GM18907 (cell line): ENCODE measurements at regions not wholly inside any gene's neighbourhood (a gene's known extent, or its start where the extent isn't known, plus 50 kb on each side); places are given as distances from the start of the nearest gene placed in this dataset.
"Not testable (repeated sequence)": the region's sequence is repeated elsewhere in the genome, so short reads cannot be mapped to it uniquely, and the experiment has no call there.

Experiments
- ATAC-seq: cut with Tn5 transposase; IDR thresholded peaks from one replicate; pipeline ENCODE4 v1.9.1; 2021; ENCODE audit warnings: mild to moderate bottlenecking, moderate library complexity; ENCODE audit not compliant: unreplicated experiment

DNA sequence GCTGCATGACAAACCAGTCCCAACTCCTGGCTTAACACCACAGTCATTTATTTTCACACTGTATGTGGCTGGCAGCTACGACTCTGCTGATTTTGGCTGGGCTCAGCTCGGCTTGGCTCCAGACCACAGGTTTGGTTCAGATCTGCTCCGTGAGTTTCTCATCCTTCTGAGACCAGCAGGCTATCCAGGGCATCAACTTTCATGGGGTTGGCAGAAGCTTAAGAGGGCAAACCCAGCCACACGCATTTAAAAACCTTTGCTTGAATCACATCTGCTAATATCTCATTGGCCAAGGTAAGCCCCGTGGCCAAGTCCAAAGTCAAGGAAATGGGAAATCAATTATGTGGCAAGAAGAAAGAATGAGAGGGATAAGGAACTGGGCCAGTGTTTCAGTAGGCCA is 574.2 kb downstream of the MATN1 start:
- no peak for ATAC-seq

DNA sequence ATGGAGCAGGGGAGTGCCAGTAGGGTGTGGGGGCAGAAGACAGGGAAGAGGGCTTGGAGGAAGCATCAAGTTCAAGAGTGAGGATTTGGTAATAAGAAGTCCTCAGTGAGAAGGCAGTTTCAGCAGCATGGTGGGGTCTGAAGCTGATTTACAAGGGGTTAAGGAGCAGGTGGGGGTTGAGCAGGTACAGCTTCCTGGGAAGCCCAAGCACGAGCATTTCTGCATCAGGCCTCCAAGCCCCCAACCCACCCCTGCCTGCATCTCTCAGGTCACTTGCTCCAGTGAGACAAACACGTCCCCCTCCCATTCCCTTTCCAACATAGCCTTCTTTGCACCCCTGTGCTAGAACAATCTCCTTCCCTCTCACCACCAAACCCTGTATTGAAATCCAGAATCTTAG is 574.7 kb downstream of the MATN1 start:
- ATAC-seq: no peak

DNA sequence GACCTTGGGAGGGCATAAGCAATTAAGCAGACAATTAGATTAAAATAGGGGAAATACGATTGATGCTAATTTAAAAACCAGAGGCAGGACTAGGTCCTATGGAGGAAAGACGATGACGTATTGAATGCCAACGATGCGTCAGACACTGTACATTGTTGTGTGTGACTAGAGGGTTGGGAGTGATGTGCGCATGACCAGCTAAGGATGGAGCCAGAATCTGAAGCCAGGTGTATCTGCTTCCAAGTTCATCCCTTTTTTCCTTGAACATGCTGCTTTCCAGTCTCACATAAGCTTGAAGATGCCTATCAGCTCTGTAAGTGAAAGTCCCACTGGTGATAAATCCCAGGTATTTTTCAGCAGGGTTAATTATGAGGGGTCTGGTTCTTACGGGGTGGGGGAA is 576.2 kb downstream of the MATN1 start:
- no peak for ATAC-seq

DNA sequence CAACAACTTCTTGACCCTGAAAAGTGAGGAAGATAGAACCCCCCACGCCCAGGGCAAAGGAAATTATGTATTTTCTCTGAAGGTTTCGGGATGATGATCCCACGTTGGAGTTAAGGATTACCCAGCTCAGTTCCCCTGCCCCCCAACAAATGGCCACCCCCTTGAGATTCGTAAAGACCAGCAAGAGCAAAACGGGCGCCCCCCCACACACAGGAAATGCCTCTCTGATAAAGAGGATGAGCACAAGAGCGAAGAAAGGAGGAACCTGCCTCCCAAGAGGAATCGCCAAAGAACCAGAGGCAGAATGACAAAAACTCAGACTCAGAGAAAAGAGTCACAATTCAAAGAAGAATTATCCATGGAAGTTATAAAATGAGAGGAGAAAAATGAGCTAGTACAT is 576.9 kb downstream of the MATN1 start:
- ATAC-seq: no peak

DNA sequence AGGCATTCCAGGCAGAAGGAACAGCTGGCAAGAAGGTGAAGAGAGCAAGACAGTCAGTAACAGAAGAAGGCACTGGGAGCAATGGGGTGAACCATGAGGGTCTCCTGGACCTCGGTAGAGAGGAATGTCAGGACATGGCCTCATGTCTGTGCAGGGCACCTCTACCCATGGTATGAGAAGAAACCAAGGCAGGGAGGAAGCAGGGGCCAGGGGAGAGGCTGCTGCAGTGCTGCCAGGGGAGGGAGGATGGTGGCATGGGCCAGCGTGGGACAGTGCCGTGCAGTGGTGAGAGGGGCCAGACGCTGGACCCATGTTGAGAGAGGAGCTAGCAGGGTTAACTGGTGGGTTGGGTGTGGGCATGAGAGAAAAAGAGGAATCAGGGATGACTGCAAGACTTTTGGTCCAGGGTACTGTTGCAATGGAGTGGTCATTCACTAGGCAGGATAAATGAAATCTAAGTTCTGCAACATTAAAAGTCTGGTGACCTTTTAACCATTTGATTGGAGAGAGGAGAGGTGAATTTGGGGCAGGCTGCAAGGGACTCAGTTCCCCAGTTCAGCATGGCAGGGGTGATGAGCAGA is 577.6 kb downstream of the MATN1 start:
- ATAC-seq: no peak

DNA sequence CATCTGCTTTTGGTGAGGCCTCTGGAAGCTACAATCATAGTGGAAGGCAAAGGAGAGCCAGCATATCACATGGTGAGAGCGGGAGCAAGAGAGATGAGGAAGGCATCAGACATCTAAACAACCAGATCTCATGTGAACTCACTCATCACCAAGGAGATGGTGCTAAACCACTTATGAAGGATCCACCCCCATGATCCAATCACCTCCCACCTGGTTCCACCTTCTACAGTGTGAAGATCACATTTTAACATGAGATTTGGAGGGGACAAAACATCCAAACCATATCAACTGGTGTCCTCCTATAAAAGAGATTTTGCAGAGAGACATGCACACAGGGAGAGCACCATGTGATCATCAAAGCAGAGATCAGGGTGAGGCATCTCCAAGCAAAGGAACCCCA is 578.6 kb downstream of the MATN1 start:
- no peak for ATAC-seq

DNA sequence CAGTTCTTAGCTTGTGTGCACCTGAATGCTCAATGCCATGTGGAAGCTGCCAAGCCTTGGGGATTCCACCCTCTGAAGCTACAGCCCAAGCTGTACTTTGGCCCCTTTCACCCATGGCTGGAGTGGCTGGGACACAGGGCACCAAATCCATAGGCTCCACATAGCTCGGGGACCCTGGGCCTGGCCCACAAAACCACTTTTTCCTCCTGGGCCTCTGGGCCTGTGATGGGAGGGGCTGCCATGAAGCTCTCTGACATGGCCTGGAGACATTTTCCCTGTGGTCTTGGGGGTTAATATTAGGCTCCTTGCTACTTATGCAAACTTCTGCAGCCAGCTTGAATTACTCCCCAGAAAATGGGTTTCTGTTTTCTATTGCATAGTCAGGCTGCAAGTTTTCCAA is 579.9 kb downstream of the MATN1 start:
- no peak for ATAC-seq

DNA sequence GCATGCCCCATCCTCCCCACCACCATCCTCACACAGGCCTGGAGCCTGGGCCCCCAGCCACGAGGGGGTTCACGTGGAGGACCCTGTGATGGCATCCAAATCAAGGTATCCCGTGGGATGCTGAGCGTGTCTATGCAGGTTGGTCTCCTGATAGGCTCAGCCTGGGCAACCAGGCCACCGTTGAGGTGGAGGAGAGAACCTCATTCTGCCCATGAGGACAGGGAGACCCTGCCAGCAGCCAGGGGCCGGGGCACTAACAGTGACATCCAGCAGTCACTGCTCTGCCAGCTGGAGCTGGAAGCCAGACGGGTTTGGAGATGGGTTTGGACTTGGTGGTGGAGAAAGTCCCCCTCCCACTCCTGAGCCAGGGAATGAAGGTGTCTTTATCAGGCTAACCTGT is 582.8 kb downstream of the MATN1 start:
- no peak for ATAC-seq

DNA sequence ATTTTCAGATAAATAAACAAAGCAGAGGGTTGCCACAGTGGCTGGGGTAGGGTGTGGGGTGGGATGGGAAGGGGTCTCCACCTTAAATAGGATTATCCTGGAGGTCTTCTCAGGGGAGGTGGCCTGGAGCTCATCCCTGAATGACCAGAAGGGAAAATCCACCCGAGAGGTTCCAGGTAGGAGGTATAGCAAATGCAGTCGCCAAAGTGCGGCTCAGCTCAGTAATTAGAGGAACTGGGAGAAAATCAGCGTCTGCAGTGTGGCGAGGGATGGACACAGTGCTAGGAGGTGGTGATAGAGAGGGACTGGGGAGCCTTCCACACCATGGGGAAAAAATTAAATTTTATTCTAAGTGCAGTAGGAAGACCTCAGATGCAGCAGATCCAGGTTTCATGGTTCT is 584.5 kb downstream of the MATN1 start:
- ATAC-seq: no peak

DNA sequence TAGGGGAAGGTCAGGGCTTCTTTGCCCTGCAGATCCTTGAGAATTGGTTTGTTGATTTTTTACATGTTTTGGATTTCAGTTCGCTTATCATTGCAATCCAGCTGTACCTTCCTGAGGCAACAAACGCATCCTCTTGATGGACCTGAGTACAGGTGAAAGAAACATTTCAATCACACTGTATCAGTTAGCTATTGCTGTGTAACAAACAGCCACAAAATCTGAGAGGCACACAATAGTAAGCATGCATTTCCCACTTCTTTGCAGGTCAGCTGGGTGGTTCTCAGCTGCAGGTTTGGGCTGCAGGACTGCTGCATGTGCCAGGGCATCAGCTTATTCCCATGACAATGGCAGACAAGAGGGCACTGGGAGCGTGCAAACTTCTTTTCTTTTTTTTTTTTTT is 586.4 kb downstream of the MATN1 start:
- no peak for ATAC-seq

DNA sequence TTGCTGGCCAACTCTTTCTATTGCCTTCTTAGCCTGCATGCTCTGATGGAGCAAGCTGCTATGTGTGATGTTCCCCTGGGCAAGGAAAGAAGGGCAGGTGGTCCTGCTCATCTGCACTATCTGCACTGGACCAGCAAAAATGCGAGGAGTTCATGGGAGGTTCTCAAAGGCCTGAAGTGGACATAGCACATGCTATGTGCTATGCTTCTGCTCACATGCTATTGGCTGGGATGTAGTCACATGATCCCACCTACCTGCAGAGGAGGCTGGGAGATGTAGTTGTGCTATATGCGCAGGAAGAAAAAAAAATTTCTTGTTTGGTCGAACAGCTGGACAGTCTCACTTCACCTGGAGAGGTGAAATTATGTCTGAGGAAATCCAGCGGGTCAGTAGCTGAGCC is 587.7 kb downstream of the MATN1 start:
- no peak for ATAC-seq

DNA sequence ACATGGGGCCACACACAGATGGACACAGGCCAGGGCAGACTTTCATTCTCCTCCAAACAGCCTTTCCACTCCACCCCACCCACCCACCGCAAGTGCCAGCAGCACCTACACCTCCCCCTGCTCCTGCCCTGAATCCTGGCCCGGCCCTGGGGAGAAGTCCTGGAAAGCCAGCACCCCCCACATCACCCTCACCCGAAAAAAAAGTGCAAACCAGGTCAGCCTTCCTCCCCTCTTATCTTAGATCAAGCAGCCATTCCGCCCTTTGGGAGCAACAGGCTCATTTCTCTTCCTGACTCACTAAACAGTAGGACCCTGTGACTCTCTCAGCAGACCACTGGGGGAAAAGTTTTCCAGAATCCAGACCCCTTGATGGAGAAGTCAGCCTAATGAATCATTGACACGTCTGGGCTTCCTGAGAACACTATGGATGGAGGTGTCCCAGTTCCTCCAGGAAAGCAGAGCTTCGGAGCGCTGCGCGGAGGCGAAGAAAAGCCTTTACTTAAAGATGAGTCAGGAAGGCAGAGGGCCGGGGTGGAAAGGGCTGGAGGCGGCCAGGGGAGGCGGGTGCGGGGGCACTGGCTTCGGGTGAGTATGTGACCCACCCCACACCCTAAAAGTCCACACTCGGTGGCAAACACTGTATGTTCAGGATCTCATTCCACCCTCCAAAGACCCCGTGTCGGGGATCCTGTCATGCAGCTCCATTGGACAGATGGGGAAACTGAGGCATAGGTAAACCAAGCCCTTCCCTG is 588.7 kb downstream of the MATN1 start:
- no peak for ATAC-seq

DNA sequence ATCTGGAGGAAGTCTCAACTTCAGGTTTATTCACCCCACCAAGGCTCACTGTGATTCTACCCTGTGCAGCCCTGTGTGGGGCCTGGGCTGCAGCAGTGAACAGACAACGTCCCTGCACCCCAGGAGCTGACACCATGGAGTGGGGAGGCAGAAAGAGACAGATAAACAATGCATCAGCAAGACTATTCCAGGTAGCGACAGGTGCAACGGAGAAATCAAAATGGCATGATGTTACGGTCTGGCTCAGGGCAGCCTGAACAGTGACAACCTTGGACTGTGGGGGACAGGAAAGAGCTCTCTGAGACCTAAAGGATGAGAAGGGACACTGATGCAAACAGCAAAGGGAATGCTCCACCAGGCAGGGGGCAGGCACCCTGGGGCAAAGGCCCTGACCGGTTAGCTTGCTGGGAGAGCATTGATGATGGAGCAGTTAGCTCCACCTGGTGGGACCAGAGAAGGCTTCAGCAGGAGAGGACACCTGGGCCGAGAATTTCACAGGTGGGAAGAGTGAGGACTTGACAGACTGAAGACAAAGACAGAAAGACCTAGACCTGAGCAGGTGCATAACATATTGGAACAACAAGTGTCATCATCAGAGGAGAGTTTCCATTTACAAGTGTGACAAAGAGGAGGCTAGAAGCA is 589.9 kb downstream of the MATN1 start:
- ATAC-seq: no peak

DNA sequence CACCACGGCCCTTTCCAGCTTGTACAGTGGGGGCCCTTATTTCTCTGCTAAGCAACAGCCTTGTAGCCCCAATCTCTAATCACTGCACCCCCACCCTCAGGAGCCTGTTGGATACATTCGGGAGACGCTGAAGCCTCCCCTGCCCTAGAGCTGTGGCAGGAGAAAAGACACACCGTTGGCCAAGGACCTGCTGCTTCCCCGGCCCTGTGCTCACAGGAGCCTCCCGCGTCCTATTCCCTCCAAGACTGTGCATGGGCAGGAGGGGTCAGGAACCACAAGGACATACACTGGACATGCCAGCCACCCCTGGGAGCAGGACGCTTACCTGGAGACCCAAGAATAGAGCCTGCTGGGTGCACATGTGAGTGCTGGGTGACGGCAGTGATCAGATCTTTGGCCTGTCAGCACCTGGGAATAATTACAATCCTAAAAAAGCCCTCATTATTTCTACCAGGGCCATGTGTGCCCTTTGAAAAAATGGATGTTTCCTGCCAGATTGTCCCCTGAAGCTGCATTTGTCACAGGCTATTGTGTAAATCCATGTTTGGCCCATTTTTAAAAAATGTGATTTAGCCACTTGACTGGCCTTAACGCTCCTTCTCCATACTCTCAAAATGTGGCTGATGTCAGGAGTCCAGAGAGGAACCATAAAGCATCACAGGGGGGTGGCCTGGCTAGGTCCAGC is 590.6 kb downstream of the MATN1 start:
- no peak for ATAC-seq

DNA sequence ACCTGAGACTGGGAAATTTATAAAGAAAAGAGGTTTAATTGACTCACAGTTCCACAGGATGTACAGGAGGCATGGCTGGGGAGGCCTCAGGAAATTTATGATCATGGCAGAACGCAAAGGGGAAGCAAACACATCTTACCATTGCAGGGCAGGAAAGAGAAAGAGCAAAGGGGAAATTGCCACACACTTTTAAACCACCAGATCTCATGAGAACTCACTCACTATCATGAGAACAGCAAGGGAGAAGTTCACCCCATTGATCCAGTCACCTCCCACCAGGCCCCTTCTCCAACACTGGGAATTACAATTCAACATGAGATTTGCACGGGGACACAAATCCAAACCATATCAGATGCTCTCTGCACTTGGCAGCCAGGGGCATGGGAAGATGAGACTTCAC is 592.8 kb downstream of the MATN1 start:
- ATAC-seq: not testable (repeated sequence)

DNA sequence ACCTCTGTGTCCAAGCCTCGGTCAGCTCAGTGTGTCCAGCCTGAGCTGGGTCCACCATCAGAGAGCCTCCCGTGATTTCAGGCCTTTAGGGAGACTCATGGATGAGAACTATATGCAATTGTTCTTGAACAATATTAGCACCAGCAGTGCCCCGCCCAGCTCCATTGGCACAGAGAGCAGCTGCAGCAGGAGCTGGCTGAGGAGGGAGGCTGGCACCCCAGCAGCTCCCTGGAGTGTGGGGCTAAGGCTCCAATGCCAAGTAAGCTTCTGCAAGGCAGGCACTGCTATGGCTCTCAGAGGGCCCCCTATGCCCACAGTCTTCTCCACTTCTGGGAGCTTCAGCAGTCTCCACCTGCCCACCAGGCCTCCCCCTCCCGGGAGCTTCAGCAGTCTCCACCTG is 593.3 kb downstream of the MATN1 start:
- no peak for ATAC-seq

DNA sequence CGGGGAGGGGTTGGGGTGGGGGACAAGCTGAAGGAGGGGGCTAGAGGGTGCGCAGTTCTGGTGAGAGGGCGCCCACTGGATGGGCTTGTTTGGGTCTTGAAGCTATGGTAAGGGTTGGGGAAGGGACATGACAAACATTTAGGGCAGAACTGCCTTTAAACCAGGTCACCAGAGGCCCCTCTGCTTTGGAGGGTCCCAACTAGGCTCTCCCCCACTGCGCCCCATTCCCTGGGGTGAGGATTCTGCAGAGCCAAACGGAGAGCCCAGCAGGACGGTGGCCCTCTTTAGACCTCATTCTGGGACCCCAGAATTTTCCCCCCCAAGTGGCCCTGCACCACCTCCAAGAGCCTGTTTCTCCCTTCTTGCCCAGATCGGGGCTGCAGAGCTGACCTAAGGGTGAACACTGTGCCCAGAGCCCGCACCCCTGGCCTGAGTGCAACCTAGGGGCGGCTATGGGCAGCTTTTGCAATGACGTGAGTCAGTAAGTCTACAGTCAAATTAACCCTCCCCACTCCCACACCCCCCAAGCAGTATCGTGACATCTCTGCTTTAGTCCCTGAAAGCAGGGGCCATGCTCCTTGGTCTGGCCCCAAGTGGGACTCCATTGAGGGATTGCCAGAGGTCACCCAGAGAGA is 593.8 kb downstream of the MATN1 start:
- ATAC-seq: no peak

DNA sequence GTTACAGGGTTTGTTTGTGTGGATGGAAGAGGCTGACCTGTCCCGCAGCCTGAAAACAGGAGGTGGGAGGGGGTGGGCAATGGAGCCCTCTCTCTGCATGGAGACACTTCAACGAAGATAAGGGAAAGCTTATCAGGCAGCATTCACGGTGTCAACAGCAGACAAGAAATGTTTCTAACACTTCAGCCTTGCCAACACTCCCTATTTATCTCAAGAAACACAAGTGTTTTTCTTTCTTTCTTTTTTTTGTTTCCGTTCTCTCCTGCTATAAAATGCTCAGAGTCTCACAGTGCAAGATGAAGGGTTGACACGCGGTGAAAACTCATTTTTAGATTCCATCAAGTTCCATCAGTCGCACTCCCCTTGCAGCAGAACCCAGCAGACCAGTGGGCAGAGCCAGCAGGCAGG is 594.4 kb downstream of the MATN1 start:
- no peak for ATAC-seq

DNA sequence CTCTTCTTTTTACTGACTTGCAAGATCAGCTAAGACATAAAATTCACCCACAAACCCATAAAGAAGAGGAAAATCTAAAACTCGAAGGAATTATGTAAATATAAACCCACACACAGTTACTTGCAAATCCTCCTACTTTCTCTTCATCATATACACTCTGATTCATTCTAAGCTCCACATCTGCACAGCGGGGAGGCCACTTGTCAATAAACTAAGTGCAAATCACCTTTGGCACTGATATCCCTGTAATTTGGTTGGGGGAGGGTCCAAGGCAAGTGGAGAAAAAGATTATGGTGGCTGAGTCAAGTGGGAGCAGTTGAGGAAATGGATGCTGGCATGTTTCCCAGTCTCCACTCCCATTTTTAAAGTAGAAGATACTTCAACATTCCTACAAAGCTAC is 596.5 kb downstream of the MATN1 start:
- no peak for ATAC-seq

DNA sequence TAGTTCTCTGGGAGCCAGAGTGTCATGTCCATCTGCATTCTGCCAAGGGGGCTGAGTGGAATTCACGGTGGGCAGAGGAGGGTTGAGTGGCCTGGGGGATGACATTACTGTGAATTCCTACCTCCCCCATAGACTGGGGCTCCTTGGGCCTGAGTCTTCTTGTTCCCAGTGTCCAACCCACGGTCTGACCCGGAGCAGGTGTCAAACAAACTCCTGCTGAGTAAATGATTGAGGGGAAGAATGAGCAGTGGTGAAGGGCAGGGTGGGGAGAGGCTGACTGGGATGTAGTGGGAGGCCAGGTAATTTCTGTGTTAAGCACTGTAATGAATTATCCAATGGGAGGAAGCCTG is 597.6 kb downstream of the MATN1 start:
- no peak for ATAC-seq

DNA sequence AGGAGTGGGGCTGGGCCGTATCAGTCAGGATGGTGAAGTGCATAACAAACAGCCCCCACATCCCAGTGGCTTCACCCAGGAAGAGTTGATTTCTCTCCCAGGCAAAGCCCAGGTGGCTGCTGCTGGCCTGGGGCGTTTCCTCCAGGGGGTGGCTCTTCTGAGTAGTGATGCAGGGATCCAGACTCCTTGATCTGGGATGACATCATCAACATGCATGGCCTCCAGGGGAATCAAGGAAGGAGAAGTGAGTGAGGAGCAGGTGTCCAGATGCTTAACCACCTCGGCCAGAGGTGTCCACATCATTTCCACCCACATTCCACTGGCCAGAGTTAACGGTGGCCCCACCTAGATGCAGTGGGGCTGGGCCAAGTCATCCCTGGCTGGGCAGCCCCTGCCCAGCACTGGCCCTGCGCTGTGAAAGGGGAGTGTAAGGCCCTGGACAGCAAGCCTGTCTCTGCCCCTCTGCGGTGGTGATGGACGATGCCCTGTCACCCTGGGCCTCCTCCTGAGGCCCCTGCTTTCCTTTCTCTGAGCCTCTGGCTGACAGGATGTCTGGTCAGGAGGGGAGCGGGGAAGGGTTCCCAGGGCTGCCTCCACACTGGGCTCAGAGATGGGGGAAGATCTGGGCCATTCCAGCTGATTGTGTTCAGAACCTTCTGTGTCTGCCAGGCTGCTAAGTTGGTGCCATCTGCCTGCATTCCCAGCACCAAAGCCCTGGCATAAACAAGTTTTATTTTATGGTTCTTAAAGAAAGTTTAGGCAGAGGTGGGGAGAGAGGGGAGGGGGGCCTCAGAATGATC is 598.2 kb downstream of the MATN1 start:
- ATAC-seq: no peak
